Mesenchymal stem cell (in vitro differentiated cells and primary cell): ENCODE measurements at regions not wholly inside any gene's neighbourhood (a gene's known extent, or its start where the extent isn't known, plus 50 kb on each side); places are given as distances from the start of the nearest gene placed in this dataset.

Experiments used
- DNase-seq: peaks from one replicate; pipeline ENCODE4 v3.0.0-alpha.2; 2013
- H2AFZ ChIP-seq: one replicate; pipeline ENCODE4 v1.6.1; 2013; ENCODE audit warnings: low read depth, mild to moderate bottlenecking, control low read depth, inconsistent platforms, low read length, moderate library complexity
- H2AK5ac ChIP-seq: 2 replicates; pipeline ENCODE4 v1.6.1; 2013; ENCODE audit warnings: low read length, moderate library complexity, mild to moderate bottlenecking, inconsistent platforms; ENCODE audit not compliant: severe bottlenecking
- H2BK120ac ChIP-seq: one replicate; pipeline ENCODE4 v1.6.1; 2013; ENCODE audit warnings: low read depth, mild to moderate bottlenecking, inconsistent platforms, low read length, moderate library complexity
- H2BK12ac ChIP-seq, 2 experiments: one replicate each; pipeline ENCODE4 v1.6.1; 2013; ENCODE audit warnings: inconsistent platforms in 2 of 2, low read length in 2 of 2, mild to moderate bottlenecking in 2 of 2, moderate library complexity in 2 of 2, control low read depth in 1 of 2
- H2BK15ac ChIP-seq: one replicate; pipeline ENCODE4 v1.6.1; 2013; ENCODE audit warnings: mild to moderate bottlenecking, low read depth, inconsistent platforms; ENCODE audit not compliant: poor library complexity, severe bottlenecking
- H2BK5ac ChIP-seq: 2 replicates; pipeline ENCODE4 v1.6.1; 2013; ENCODE audit warnings: low read depth, mild to moderate bottlenecking, low read length, control low read depth, inconsistent platforms; ENCODE audit not compliant: poor library complexity, severe bottlenecking
- H3K14ac ChIP-seq, 2 experiments: one replicate each; pipeline ENCODE4 v1.6.1; 2013; ENCODE audit warnings: inconsistent platforms in 2 of 2, low read length in 2 of 2, control low read depth in 1 of 2, mild to moderate bottlenecking in 1 of 2, moderate library complexity in 1 of 2
- H3K18ac ChIP-seq, 2 experiments: one replicate each; pipeline ENCODE4 v1.6.1; 2013; ENCODE audit warnings: inconsistent platforms in 2 of 2, low read length in 2 of 2, control low read depth in 1 of 2, low read depth in 1 of 2, mild to moderate bottlenecking in 1 of 2
- H3K23ac ChIP-seq, 2 experiments: one replicate each; pipeline ENCODE4 v1.6.1; 2013; ENCODE audit warnings: inconsistent platforms in 2 of 2, low read length in 2 of 2, mild to moderate bottlenecking in 2 of 2, moderate library complexity in 2 of 2, control low read depth in 1 of 2
- H3K27ac ChIP-seq: 2 replicates; pipeline ENCODE4 v1.5.1; 2013; ENCODE audit warnings: mild to moderate bottlenecking, moderate library complexity, low read length, control low read depth, inconsistent platforms; ENCODE audit not compliant: poor library complexity, severe bottlenecking
- H3K27me3 ChIP-seq, 2 experiments: 2 replicates each; pipeline versions ENCODE4 v1.6.1 to v1.7.0; 2013; ENCODE audit warnings: low read length in 2 of 2, mild to moderate bottlenecking in 2 of 2, moderate library complexity in 2 of 2, control low read depth in 1 of 2, inconsistent platforms in 1 of 2; ENCODE audit not compliant: control insufficient read depth in 1 of 2, insufficient read depth in 1 of 2
- H3K36me3 ChIP-seq, 2 experiments: 2 replicates each; pipeline versions ENCODE4 v1.6.1 to v1.7.0; 2013; ENCODE audit warnings: low read length in 2 of 2, control low read depth in 1 of 2, inconsistent platforms in 1 of 2, low read depth in 1 of 2, mild to moderate bottlenecking in 1 of 2; ENCODE audit not compliant: insufficient read depth in 2 of 2, control insufficient read depth in 1 of 2
- H3K4ac ChIP-seq, 2 experiments: one replicate each; pipeline ENCODE4 v1.6.1; 2013; ENCODE audit warnings: inconsistent platforms in 2 of 2, low read length in 2 of 2, mild to moderate bottlenecking in 2 of 2, moderate library complexity in 2 of 2, control low read depth in 1 of 2, low read depth in 1 of 2
- H3K4me1 ChIP-seq: 2 replicates; pipeline ENCODE4 v1.6.1; 2013; ENCODE audit warnings: low read depth, low read length, control low read depth; ENCODE audit not compliant: control insufficient read depth, insufficient read depth
- H3K4me2 ChIP-seq: 2 replicates; pipeline ENCODE4 v1.6.1; 2013; ENCODE audit warnings: low read length, mild to moderate bottlenecking, inconsistent platforms; ENCODE audit not compliant: poor library complexity, severe bottlenecking
- H3K4me3 ChIP-seq, 2 experiments: 2 replicates each; pipeline versions ENCODE4 v1.5.1 to v1.7.0; 2013; ENCODE audit warnings: low read length in 2 of 2, mild to moderate bottlenecking in 2 of 2, control low read depth in 1 of 2, low read depth in 1 of 2; ENCODE audit not compliant: insufficient read depth in 1 of 2
- H3K79me1 ChIP-seq: replicated peaks from 2 replicates; pipeline ENCODE4 v1.6.1; 2013; ENCODE audit warnings: mild to moderate bottlenecking, control low read depth, low read length, inconsistent platforms; ENCODE audit not compliant: poor library complexity, severe bottlenecking
- H3K9ac ChIP-seq: 2 replicates; pipeline ENCODE4 v1.7.0; 2013; ENCODE audit warnings: mild to moderate bottlenecking, low read length, moderate library complexity
- H3K9me3 ChIP-seq: 2 replicates; pipeline ENCODE4 v1.7.0; 2013; ENCODE audit warnings: mild to moderate bottlenecking, low read length; ENCODE audit not compliant: control insufficient read depth
- H4K8ac ChIP-seq: one replicate; pipeline ENCODE4 v1.6.1; 2013; ENCODE audit warnings: inconsistent platforms, mild to moderate bottlenecking, low read length, moderate library complexity
- H4K91ac ChIP-seq: one replicate; pipeline ENCODE4 v1.6.1; 2013; ENCODE audit warnings: mild to moderate bottlenecking, low read length, inconsistent platforms
- WGBS: methylation state at CpG from one replicate; pipeline ENCODE4 v1.1.7; 2013; ENCODE audit warnings: mixed read lengths; 5-methylcytosine and 5-hydroxymethylcytosine counted together

- Histone ChIP-seq H4K91ac (no peak overlapping the region), H3K79me1 (no peaks in the 10 kb centered on the region), H3K4me2 (no peak overlapping the region), H2BK15ac (no peak overlapping the region), H3K27me3 (no peaks in the 10 kb centered on the region), H2AFZ (no peak overlapping the region), H2BK5ac (no peak overlapping the region), H3K9me3 (no peaks in the 10 kb centered on the region), H3K27ac (no peak overlapping the region), H3K14ac (no peak overlapping the region), H2BK12ac (no peak overlapping the region), H3K4me1 (peaks cover 11% of the 10 kb centered on the region), H3K9ac (no peak overlapping the region), H3K23ac (no peak overlapping the region), H3K18ac (no peak overlapping the region), H2BK120ac (no peak overlapping the region), H3K4me3 (no peak overlapping the region), H3K36me3 (no peaks in the 10 kb centered on the region), H2AK5ac (no peak overlapping the region), H4K8ac (no peak overlapping the region), H3K4ac (no peak overlapping the region)
- 100% methylated on average over 1 of the region's 1 CpG for WGBS
- peak; percentile 44 for DNase-seq
These were observed 73.4 kb upstream of the ETV6 start for GRCh38 chr12:11576104-11576503.

GRCh38 chr12:11577658-11578260 lies 71.7 kb upstream of the ETV6 start:
- Histone ChIP-seq H3K4me1 (peaks cover 11% of the 10 kb centered on the region), H3K4me2 (no peak overlapping the region), H4K91ac (no peak overlapping the region), H4K8ac (no peak overlapping the region), H3K79me1 (no peaks in the 10 kb centered on the region), H2BK12ac (no peak overlapping the region), H2BK120ac (no peak overlapping the region), H3K23ac (no peak overlapping the region), H2AK5ac (no peak overlapping the region), H3K36me3 (no peaks in the 10 kb centered on the region), H3K18ac (no peak overlapping the region), H3K9ac (no peak overlapping the region), H3K27ac (no peak overlapping the region), H3K14ac (no peak overlapping the region), H3K4me3 (no peak overlapping the region), H3K4ac (no peak overlapping the region), H2BK5ac (no peak overlapping the region), H3K9me3 (no peaks in the 10 kb centered on the region), H2AFZ (no peak overlapping the region), H3K27me3 (no peaks in the 10 kb centered on the region), H2BK15ac (no peak overlapping the region)
- no peak for DNase-seq
- 76% methylated on average over 2 of the region's 4 CpGs for WGBS

- Histone ChIP-seq H3K18ac (no peak overlapping the region), H3K4me2 (no peak overlapping the region), H3K36me3 (no peaks in the 10 kb centered on the region), H3K9ac (no peak overlapping the region), H3K27ac (no peak overlapping the region), H3K79me1 (no peaks in the 10 kb centered on the region), H2BK12ac (no peak overlapping the region), H2AFZ (no peak overlapping the region), H3K27me3 (no peaks in the 10 kb centered on the region), H3K23ac (no peak overlapping the region), H2AK5ac (no peak overlapping the region), H4K8ac (no peak overlapping the region), H3K4ac (no peak overlapping the region), H3K4me3 (no peak overlapping the region), H2BK5ac (no peak overlapping the region), H3K9me3 (no peaks in the 10 kb centered on the region), H2BK120ac (no peak overlapping the region), H3K4me1 (peaks cover 11% of the 10 kb centered on the region), H2BK15ac (no peak overlapping the region), H3K14ac (no peak overlapping the region), H4K91ac (no peak overlapping the region)
- WGBS, result 91% methylated on average over 2 of the region's 3 CpGs
- no peak for DNase-seq
These were observed 70.9 kb upstream of the ETV6 start for GRCh38 chr12:11578461-11578993.

GRCh38 chr12:11580125-11580751 lies 69.2 kb upstream of the ETV6 start:
- Histone ChIP-seq H3K79me1 (no peaks in the 10 kb centered on the region), H2BK5ac (no peak overlapping the region), H2BK120ac (no peak overlapping the region), H3K14ac (no peak overlapping the region), H3K36me3 (no peaks in the 10 kb centered on the region), H3K27ac (peak overlapping the region; percentile 19), H3K9ac (peak overlapping the region; percentile 44), H3K4me1 (peaks cover 11% of the 10 kb centered on the region), H3K27me3 (no peaks in the 10 kb centered on the region), H4K8ac (no peak overlapping the region), H2BK12ac (no peak overlapping the region), H2AK5ac (no peak overlapping the region), H4K91ac (no peak overlapping the region), H2BK15ac (no peak overlapping the region), H2AFZ (no peak overlapping the region), H3K4ac (no peak overlapping the region), H3K23ac (no peak overlapping the region), H3K18ac (no peak overlapping the region), H3K4me3 (peak overlapping the region in 1 of 2 experiments; percentile 7), H3K9me3 (no peaks in the 10 kb centered on the region), H3K4me2 (no peak overlapping the region)
- peak; percentile 74 for DNase-seq
- WGBS, result 80% methylated on average over 2 of the region's 2 CpGs
